Adrenal gland (tissue), 9 donors: ENCODE measurements at regions not wholly inside any gene's neighbourhood (a gene's known extent, or its start where the extent isn't known, plus 50 kb on each side); places are given as distances from the start of the nearest gene placed in this dataset.

Source experiments
- DNase-seq, 7 donors: peaks; one replicate each; pipeline ENCODE4 v3.0.0-alpha.2; 2019 to 2020
- H3K27ac ChIP-seq, 5 donors: fragments of 200-600 bp; sonication (generic) in 4 of 5; 1 replicate in 3 of 5; 2 replicates in 2 of 5; pipeline versions ENCODE4 v1.5.1 to v1.8.0; 2016 to 2020; ENCODE audit warnings: mild to moderate bottlenecking in 1 of 5
- H3K27me3 ChIP-seq: fragments of 200-600 bp; 2 replicates; pipeline ENCODE4 v1.8.0; 2021
- H3K36me3 ChIP-seq, 2 donors: fragments of 200-600 bp; replicated peaks in 1 of 2; 1 replicate in 1 of 2; 2 replicates in 1 of 2; pipeline versions ENCODE4 v1.5.1 to v1.8.0; 2018 to 2022
- H3K4me1 ChIP-seq, 2 donors: fragments of 200-600 bp; replicated peaks in 1 of 2; 1 replicate in 1 of 2; 2 replicates in 1 of 2; pipeline versions ENCODE4 v1.5.1 to v1.8.0; 2018 to 2021
- H3K4me3 ChIP-seq, 4 donors: fragments of 200-600 bp; sonication (generic) in 3 of 4; one replicate each; pipeline ENCODE4 v1.5.1; 2016 to 2018
- H3K9me3 ChIP-seq, 3 donors: fragments of 200-600 bp; sonication (generic) in 1 of 3; replicated peaks in 1 of 3; 1 replicate in 2 of 3; 2 replicates in 1 of 3; pipeline versions ENCODE4 v1.5.1 to v1.8.0; 2016 to 2021
- POLR2A ChIP-seq, 2 donors: fragments of 450-650 bp; IDR thresholded peaks; one replicate each; pipeline ENCODE4 v1.6.1; 2017; ENCODE audit warnings: antibody characterized with exemption in 2 of 2, mild to moderate bottlenecking in 2 of 2, moderate library complexity in 1 of 2
- WGBS, 4 donors: extraction: QIAGEN DNeasy Blood & Tissue Kit in 2 of 4; methylation state at CpG; one replicate each; pipeline versions ENCODE4 v1.1.5 to v1.1.7; 2013 to 2017; 5-methylcytosine and 5-hydroxymethylcytosine counted together
- intact Hi-C, 2 donors: fragments of 100-400 bp; cut with DNase I; formaldehyde crosslinking; loops; one replicate each; pipeline versions ENCODE4 v1.14.1 to v1.15.0; 2022 to 2023
- TF ChIP-seq, protein P1 (sequence below), 6 experiments: fragments of 450-650 bp in 4 of 6; fragments of 200-600 bp in 2 of 6; sonication (generic) in 1 of 6; IDR thresholded peaks; 1 replicate in 5 of 6; 2 replicates in 1 of 6; pipeline versions ENCODE4 v1.5.1 to v1.8.0; 2016 to 2021; ENCODE audit warnings: antibody characterized with exemption in 6 of 6, mild to moderate bottlenecking in 2 of 6, moderate library complexity in 1 of 6
- donor health status: healthy with polysubstance abuse.
- donor health status: Bipolar disorder and iron deficiency.
- donor health status: DM: yes; HTN: yes; CAD: no.
- donor health status: DM: no; HTN: no; CAD: no.
- donor health status: DM: no; HTN: no; CAD: no.

GRCh38 chr9:86638109-86638508 lies 283.9 kb upstream of the TUT7 start:
- 83 to 100% (median 94%) methylated on average over 1 of the region's 1 CpG for WGBS, 4 donors
- TF ChIP-seq, protein P1, sequence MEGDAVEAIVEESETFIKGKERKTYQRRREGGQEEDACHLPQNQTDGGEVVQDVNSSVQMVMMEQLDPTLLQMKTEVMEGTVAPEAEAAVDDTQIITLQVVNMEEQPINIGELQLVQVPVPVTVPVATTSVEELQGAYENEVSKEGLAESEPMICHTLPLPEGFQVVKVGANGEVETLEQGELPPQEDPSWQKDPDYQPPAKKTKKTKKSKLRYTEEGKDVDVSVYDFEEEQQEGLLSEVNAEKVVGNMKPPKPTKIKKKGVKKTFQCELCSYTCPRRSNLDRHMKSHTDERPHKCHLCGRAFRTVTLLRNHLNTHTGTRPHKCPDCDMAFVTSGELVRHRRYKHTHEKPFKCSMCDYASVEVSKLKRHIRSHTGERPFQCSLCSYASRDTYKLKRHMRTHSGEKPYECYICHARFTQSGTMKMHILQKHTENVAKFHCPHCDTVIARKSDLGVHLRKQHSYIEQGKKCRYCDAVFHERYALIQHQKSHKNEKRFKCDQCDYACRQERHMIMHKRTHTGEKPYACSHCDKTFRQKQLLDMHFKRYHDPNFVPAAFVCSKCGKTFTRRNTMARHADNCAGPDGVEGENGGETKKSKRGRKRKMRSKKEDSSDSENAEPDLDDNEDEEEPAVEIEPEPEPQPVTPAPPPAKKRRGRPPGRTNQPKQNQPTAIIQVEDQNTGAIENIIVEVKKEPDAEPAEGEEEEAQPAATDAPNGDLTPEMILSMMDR (IDR thresholded peaks at IDR 0.05), result no peak
- TF ChIP-seq POLR2A (IDR thresholded peaks at IDR 0.05), result no peak
- no peaks in the 10 kb centered on the region for H3K36me3 ChIP-seq
- no peaks in the 10 kb centered on the region for H3K27me3 ChIP-seq
- DNase-seq, result no peak
- no peaks in the 10 kb centered on the region for H3K4me1 ChIP-seq
- H3K27ac ChIP-seq, result no peak overlapping the region
- intact Hi-C loops, result no loop called here
- H3K9me3 ChIP-seq, result no peaks in the 10 kb centered on the region
- H3K4me3 ChIP-seq, result no peak overlapping the region

GRCh38 chr9:86637515-86637914 lies 283.3 kb upstream of the TUT7 start:
- TF ChIP-seq POLR2A (IDR thresholded peaks at IDR 0.05), result no peak
- TF ChIP-seq, protein P1 (IDR thresholded peaks at IDR 0.05), result peak; percentile 27 to 59 (median 48)
- intact Hi-C loops, result no loop called here
- no peaks in the 10 kb centered on the region for H3K36me3 ChIP-seq
- DNase-seq, result peak in 5 of 7 donors; percentile 10 to 53 (median 14)
- H3K27me3 ChIP-seq, result no peaks in the 10 kb centered on the region
- no peak overlapping the region for H3K27ac ChIP-seq
- no peak overlapping the region for H3K4me3 ChIP-seq
- H3K4me1 ChIP-seq, result no peaks in the 10 kb centered on the region
- no peaks in the 10 kb centered on the region for H3K9me3 ChIP-seq
- WGBS, 4 donors, result 36 to 48% (median 40%) methylated on average over 10 to 11 of the region's 11 CpGs

- H3K4me1 ChIP-seq, result no peaks in the 10 kb centered on the region
- no peaks in the 10 kb centered on the region for H3K27me3 ChIP-seq
- intact Hi-C loops, result no loop called here
- TF ChIP-seq POLR2A (IDR thresholded peaks at IDR 0.05), result no peak
- TF ChIP-seq, protein P1 (IDR thresholded peaks at IDR 0.05), result no peak
- no peak overlapping the region for H3K27ac ChIP-seq
- 45 to 75% (median 66%) methylated on average over 4 of the region's 4 CpGs for WGBS, 4 donors
- H3K4me3 ChIP-seq, result no peak overlapping the region
- DNase-seq, result no peak
- H3K9me3 ChIP-seq, result no peaks in the 10 kb centered on the region
- no peaks in the 10 kb centered on the region for H3K36me3 ChIP-seq
Observed at GRCh38 chr9:86636519-86636918, 282.3 kb upstream of the TUT7 start.

GRCh38 chr9:86636038-86636437 lies 281.8 kb upstream of the TUT7 start:
- no peaks in the 10 kb centered on the region for H3K9me3 ChIP-seq
- H3K4me1 ChIP-seq, result no peaks in the 10 kb centered on the region
- intact Hi-C loops, result no loop called here
- no peaks in the 10 kb centered on the region for H3K27me3 ChIP-seq
- no peak overlapping the region for H3K4me3 ChIP-seq
- 85 to 93% (median 89%) methylated on average over 6 of the region's 6 CpGs for WGBS, 4 donors
- TF ChIP-seq, protein P1 (IDR thresholded peaks at IDR 0.05), result no peak
- no peak for TF ChIP-seq POLR2A (IDR thresholded peaks at IDR 0.05)
- H3K36me3 ChIP-seq, result no peaks in the 10 kb centered on the region
- H3K27ac ChIP-seq, result no peak overlapping the region
- DNase-seq, result no peak
